Keratinocyte (primary cell): ENCODE measurements at regions not wholly inside any gene's neighbourhood (a gene's known extent, or its start where the extent isn't known, plus 50 kb on each side); places are given as distances from the start of the nearest gene placed in this dataset.

Source experiments
- EZH2 ChIP-seq: IDR thresholded peaks from one replicate; pipeline ENCODE4 v1.6.1; 2012; ENCODE audit warnings: inconsistent platforms, mild to moderate bottlenecking, low read length, moderate library complexity
- TF ChIP-seq, protein P1 (sequence below), 3 experiments: IDR thresholded peaks in 1 of 3; conservative IDR thresholded peaks in 1 of 3; optimal IDR thresholded peaks in 1 of 3; 2 replicates in 2 of 3; 3 replicates in 1 of 3; pipeline versions ENCODE3 to v1.5.1; 2011; ENCODE audit warnings: low read length in 3 of 3, mild to moderate bottlenecking in 3 of 3, moderate library complexity in 2 of 3, control low read depth in 1 of 3, inconsistent platforms in 1 of 3; ENCODE audit not compliant: insufficient read depth in 2 of 3; ENCODE audit errors: extremely low read depth in 1 of 3

DNA sequence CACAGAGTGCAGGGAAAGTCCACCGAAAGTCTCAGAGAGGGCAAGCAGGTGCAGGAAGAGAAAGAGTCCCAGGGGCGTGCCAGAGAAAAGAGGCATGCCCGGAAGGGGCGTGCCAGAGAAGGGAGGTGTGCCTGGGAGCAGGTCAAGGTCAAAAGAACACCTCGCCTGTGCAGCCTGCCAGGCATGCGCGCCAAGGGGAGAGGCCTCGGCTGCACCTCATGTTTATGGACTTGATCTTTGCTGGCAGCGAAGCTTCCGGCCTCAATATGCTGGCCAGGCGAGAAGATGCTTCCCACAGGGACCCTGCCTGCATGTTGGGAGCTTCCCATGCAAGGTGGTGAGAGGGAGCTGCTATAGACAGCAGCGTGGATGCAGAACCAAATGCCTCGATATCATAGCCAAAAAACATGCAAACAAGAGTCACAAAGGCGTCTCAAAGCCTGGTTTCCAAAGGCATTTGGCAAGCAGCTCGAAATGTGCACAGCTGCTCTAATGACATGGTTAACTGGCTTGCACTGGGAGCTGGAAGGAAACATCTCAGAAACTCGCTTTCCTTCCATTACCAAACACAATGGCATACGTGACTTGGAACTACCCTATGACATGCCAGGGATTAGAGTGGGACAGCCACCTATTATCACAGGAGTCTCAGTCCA is 192.5 kb upstream of the PPP2R2D start:
- TF ChIP-seq EZH2: no peak
- TF ChIP-seq, protein P1, sequence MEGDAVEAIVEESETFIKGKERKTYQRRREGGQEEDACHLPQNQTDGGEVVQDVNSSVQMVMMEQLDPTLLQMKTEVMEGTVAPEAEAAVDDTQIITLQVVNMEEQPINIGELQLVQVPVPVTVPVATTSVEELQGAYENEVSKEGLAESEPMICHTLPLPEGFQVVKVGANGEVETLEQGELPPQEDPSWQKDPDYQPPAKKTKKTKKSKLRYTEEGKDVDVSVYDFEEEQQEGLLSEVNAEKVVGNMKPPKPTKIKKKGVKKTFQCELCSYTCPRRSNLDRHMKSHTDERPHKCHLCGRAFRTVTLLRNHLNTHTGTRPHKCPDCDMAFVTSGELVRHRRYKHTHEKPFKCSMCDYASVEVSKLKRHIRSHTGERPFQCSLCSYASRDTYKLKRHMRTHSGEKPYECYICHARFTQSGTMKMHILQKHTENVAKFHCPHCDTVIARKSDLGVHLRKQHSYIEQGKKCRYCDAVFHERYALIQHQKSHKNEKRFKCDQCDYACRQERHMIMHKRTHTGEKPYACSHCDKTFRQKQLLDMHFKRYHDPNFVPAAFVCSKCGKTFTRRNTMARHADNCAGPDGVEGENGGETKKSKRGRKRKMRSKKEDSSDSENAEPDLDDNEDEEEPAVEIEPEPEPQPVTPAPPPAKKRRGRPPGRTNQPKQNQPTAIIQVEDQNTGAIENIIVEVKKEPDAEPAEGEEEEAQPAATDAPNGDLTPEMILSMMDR (optimal IDR thresholded peaks at IDR 0.05 in 1 of 3, IDR thresholded peaks at IDR 0.05 in 1 of 3, conservative IDR thresholded peaks at IDR 0.05 in 1 of 3; ENCODE audit: extremely low read depth in 1 of 3, insufficient read depth in 2 of 3, low read length in 3 of 3): no peak
